NCI-H2196 (cell line): ENCODE measurements at regions not wholly inside any gene's neighbourhood (a gene's known extent, or its start where the extent isn't known, plus 50 kb on each side); places are given as distances from the start of the nearest gene placed in this dataset.
"Not testable (repeated sequence)": the region's sequence is repeated elsewhere in the genome, so short reads cannot be mapped to it uniquely, and the experiment has no call there.

ENCODE experiments used
- DNase-seq: peaks from one replicate; lab custom pipeline; 2025; ENCODE audit not compliant: unreplicated experiment; lab: John Stamatoyannopoulos, UW

DNA sequence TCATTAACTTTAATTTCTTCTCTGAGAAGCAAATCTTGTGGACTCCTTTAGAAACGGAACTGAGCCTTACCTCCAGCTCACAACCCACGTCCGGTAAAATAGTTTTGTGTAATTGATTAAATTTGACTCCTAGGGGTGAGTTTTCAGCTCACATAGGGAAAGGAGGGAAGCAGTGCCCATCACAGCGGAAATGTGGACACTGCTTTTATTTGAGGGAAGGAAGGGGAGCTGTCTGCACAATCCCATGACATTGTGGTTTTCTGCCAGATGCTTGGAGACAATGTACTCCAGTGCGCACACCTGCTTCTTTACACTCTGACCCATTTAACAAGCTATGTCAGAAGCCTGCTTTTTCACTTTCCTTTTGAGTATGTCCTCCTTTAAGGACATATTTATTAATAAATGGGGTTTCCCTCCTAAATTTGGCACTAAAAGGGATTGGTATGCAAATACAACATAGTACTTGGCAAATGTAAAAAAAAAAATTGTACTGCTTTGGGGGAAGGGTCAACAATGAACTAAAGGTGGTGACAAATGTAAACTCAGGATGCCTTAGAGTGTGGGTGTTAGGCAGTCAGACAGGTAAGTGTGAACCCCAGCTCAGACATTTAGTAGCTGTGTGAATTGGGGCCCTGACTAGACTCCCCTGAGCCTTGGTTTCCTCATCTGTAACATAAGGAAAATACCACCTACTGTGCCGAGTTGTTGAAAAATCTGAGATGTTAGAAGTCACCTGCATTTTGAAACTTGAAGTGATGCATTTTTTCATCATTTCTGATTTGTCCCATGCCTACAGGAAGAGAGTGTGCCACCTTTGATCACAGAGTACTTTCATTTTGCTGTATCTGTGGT, 90.2 kb upstream of the KLF6 start:
- peak; percentile 42 for DNase-seq

- not testable (repeated sequence) for DNase-seq
Measured at GRCh38 chr10:3874610-3874989, 89.6 kb upstream of the KLF6 start.

DNA sequence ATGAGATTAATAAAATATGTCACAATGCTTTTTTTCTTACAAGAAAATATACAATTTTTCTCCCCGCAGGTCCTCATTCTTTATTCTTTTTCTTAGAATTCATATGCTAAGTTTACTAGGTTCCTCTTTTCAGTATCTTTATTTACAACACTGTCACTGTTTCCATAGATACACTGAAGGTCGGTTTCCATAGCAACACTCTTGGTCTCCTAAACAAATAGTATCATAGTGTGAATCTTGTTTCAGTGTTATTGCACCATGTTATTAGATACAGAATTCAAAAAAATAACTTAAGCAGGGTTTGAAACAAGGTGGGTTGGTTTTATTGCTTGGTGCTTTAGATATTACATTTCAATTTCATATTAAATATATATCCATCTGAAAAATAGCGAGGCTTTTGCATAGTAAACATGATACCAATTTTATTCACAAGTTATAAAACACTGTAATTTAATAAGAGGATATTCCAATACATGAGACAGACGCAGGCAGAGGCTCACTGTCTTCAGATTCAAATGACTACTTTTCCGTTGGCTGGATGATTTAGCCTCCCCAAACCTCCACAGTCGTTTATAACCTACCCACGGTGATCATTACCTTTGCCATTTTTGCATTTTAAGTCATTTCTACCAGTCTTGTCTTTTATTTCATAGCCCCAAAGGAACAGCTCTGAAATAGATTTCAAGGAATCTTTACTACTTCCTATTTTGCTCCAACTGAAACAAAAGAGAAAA, 88.9 kb upstream of the KLF6 start:
- peak; percentile 67 for DNase-seq

DNA sequence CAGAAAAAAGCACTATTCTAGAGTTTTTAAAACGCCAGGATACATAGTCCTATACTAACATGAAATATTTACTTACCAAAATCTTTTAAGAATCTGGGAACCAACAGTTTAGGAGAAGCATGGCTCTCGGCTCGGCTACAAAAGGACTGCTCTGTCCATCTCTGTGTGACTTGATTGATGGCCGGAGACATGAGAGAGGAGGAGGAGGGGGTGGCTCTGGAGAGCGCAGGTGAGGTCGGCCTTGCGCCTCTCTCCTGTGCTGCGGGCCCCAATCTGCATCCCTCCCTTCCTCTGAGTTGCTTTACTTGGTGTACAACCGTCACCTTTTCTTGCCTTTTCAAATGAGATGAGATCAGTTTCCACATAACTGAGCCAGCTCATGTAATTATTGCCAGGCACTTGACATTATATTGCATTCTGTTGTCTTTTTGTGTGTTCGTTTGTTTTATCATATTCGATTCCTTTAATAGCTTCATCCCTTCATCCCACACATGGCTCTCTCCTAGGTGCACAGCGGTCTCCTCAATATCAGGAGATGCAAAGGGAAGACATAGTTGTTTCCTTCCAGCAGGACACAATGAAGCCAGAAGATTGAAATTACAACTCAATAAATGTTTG, 87.8 kb upstream of the KLF6 start:
- DNase-seq, result no peak

GRCh38 chr10:3871424-3871996, 86.5 kb upstream of the KLF6 start:
- no peak for DNase-seq

DNA sequence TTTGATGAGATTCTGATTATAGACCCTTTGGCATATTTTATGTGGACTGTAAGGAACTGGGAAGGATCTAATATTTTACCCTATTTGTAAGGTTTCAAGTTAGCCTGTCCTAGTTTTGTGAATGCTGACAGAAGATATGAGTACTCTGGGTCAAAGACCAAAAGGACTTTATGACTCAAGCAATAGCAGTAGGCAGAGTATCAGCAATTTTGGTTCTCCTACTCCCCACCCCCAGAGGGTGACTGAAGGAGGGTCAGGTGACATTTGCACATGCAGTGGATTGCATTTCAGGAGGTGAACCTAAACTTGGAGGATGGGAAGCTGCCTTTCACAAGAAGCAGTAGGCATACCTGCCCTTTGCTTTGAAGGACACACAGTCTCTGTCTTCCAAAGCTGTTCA, 84.0 kb upstream of the KLF6 start:
- DNase-seq, result no peak

- DNase-seq, result no peak
Measured at GRCh38 chr10:3868271-3868664, 83.3 kb upstream of the KLF6 start.

DNA sequence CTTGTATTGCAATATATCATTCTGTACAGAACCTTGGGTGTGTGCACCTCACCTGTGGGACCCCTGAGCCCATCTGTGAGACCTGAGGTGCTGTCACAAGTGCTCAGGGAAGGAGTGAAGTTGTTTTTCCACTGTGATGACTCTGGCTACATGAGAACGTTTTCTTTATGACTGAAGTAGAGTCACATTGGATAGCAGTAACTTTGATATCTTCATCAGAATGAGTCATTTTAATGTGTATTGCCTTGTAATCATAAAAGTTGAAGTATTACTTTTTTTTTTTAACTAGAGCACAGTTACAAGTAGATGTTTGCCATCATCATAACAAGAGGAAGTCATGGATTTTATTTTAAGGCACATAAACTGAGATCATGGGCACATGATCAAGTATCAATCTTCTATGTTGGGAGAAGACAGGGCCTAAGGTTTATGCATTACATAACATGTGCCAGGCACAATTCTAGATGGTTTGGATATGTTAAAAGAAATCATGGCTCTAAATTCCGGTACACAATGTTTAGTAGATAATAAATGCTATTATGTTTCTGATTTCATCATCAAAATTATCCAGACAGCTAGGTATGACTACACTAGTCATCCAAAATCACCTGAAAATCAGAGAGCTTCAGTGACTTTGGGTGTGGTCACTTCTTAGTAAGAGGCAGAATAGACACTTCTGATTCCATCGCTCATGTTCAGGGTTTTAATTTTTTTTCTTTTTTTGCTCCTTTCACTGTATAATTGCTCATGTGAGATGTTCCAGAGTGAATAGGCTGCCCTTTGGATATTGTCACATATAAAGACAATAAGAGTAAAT, 82.7 kb upstream of the KLF6 start:
- DNase-seq, result no peak

- no peak for DNase-seq
Measured at GRCh38 chr10:3866332-3866731, 81.3 kb upstream of the KLF6 start.

GRCh38 chr10:3865565-3865964, 80.6 kb upstream of the KLF6 start:
- DNase-seq, result no peak

DNA sequence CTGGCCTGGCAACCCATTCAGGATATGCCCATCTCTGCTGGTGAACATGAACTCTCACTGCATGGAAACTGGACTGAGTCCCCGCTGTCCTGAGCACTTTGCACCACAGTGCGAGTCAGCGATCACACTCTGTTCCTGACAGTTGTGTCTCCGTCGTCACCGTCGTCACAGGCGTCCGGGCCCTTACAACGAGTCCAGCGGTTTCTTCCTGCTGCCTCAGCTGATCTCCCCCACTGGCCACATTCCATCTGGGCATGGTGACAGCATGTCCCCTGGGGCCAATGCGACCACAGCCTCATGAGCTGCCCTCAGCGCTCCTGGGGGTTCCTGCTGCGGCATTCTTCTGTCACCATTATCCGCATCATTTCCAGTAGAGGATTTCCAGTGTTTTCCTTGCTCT, 76.8 kb upstream of the KLF6 start:
- DNase-seq, result no peak

DNA sequence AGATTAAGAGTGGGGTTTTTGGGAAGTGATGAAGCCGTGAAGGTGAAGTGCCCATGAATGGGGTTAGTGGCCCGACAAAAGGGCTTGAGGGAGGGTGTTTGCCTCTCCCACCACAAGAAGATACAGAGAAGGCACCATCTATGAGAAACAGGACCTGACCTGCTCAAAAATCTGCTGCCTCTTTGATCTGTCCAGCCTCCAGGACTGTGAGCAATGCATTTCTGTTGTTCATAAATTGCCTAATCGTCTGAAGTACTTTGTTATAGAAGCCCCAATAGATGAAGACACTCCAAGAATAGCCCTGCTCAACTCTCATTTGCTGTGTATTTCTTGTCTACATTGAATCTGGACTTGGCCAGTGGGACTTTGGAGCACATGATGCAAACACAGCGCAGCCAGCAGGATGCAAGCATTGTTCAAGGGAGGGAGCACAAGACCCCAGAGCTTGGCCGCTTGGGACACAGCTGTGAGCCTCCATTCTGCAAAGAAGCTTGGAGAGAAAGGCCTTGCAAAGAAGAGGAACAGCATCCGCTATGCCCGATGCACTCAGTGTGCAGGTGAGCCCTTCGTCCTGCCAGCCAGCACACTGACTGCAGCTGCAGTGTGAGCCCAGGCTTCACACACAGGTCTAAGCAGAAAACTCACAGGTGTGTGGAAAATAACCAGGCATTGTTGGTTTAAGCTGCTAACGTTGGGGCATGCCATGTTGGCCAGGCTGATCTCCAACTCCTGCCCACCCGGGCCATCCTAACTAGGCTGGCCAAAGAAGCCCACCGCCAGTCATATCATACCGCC, 73.2 kb upstream of the KLF6 start:
- DNase-seq, result no peak

DNA sequence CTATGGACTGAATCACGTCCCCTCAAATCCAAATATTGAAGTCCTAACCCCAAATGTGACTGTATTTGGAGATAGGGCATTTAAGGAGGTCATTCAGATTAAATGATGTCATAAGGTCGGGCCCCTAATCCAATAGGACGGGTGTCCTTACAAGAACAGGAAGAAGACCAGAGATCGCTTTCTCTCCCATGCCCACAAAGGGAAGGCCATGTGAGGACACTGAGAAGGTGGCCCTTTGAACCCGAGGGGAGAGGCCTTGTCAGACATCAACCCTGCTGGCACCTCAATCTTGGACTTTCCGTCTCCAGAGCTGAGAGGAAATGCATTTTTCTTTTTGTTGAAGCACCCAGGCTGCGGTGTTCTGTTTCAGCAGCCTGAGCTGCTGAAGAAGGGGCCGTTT, 72.3 kb upstream of the KLF6 start:
- DNase-seq, result no peak

- DNase-seq, result no peak
Measured at GRCh38 chr10:3856593-3856992, 71.6 kb upstream of the KLF6 start.

- DNase-seq, result no peak
Measured at GRCh38 chr10:3853547-3854303, 68.7 kb upstream of the KLF6 start.

DNA sequence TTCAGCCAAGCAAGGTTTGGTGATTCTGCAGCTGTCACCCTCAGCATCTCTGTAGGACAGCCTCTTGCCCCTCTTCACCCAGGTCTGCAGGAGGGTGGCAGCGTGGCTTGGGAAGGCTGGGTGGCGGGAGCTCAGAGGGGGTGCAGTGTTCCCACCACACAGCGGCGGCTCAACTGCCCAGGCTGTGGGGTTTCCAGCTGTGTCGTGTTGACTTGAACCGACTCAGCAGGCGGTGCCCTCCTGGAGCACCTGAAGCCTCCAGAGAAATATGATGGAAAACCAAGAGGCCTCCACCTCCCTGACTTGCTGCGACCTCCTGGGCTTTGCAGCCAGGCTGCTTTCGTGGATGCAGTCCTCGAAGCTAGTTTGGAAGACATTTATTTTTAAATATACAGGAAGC, 68.0 kb upstream of the KLF6 start:
- no peak for DNase-seq

GRCh38 chr10:3852147-3852904, 67.3 kb upstream of the KLF6 start:
- peak; percentile 69 for DNase-seq
